IMR-90 (cell line): ENCODE measurements at regions not wholly inside any gene's neighbourhood (a gene's known extent, or its start where the extent isn't known, plus 50 kb on each side); places are given as distances from the start of the nearest gene placed in this dataset.

Experiments used
- ATAC-seq: fragments of 200-7000 bp; cut with Tn5 transposase; 2 replicates; pipeline ENCODE4 v1.9.1; 2020; ENCODE audit warnings: low read depth, mild to moderate bottlenecking, moderate library complexity
- BruUV-seq: library from RNA; stranded (reverse); fragments of 400-500 nt; replicated peaks from 2 replicates; lab custom pipeline; 2021; lab: Mats Ljungman, UMichigan
- CTCF ChIA-PET: fragments of 300-600 bp; formaldehyde crosslinking; extraction: SDS; loops from one replicate; lab custom pipeline; 2021; ENCODE audit warnings: antibody characterized with exemption; lab: Yijun Ruan, JAX
- POLR2A ChIA-PET: fragments of 300-600 bp; sonication (Branson Sonifier 250); formaldehyde crosslinking; loops from one replicate; lab custom pipeline; 2022; ENCODE audit warnings: antibody characterized with exemption; ENCODE audit not compliant: unreplicated experiment; lab: Charles Lee
- DNase-seq: peaks from one replicate; pipeline ENCODE4 v3.0.0; 2013
- H2AFZ ChIP-seq: replicated peaks from 2 replicates; pipeline ENCODE3; 2013; ENCODE audit warnings: low read length, mild to moderate bottlenecking; ENCODE audit not compliant: poor library complexity
- H2AK5ac ChIP-seq: 2 replicates; pipeline ENCODE4 v1.6.1; 2013; ENCODE audit warnings: low read depth, low read length, inconsistent platforms
- H2AK9ac ChIP-seq: replicated peaks from 2 replicates; pipeline ENCODE3; 2013; ENCODE audit warnings: mild to moderate bottlenecking, low read depth, low read length, moderate library complexity; ENCODE audit not compliant: poor library complexity
- H2BK120ac ChIP-seq: 2 replicates; pipeline ENCODE4 v1.6.1; 2013; ENCODE audit warnings: low read depth, low read length, inconsistent platforms
- H2BK15ac ChIP-seq: 3 replicates; pipeline ENCODE4 v1.6.1; 2013; ENCODE audit warnings: low read depth, low read length, inconsistent platforms
- H2BK20ac ChIP-seq: 2 replicates; pipeline ENCODE4 v1.6.1; 2013; ENCODE audit warnings: low read depth, mild to moderate bottlenecking, inconsistent platforms, low read length, moderate library complexity
- H2BK5ac ChIP-seq: 2 replicates; pipeline ENCODE4 v1.6.1; 2013; ENCODE audit warnings: mild to moderate bottlenecking, low read depth, low read length, inconsistent platforms; ENCODE audit not compliant: poor library complexity, severe bottlenecking
- H3K14ac ChIP-seq: replicated peaks from 2 replicates; pipeline ENCODE4 v1.6.1; 2013; ENCODE audit warnings: low read depth, low read length, inconsistent platforms
- H3K18ac ChIP-seq: 2 replicates; pipeline ENCODE4 v1.6.1; 2013; ENCODE audit warnings: low read depth, low read length, control low read depth
- H3K23ac ChIP-seq: 2 replicates; pipeline ENCODE4 v1.6.1; 2013; ENCODE audit warnings: low read depth, low read length, inconsistent platforms
- H3K27ac ChIP-seq: 2 replicates; pipeline ENCODE4 v1.5.1; 2013; ENCODE audit warnings: mild to moderate bottlenecking, control low read depth, low read length; ENCODE audit not compliant: insufficient read depth
- H3K27me3 ChIP-seq: 2 replicates; pipeline ENCODE4 v1.6.1; 2013; ENCODE audit warnings: low read length; ENCODE audit not compliant: control insufficient read depth, insufficient read depth
- H3K36me3 ChIP-seq: 2 replicates; pipeline ENCODE4 v1.6.1; 2013; ENCODE audit warnings: low read length, mixed read lengths; ENCODE audit not compliant: control insufficient read depth, insufficient read depth
- H3K4ac ChIP-seq: 2 replicates; pipeline ENCODE4 v1.6.1; 2013; ENCODE audit warnings: low read depth, low read length, inconsistent platforms
- H3K4me1 ChIP-seq: 2 replicates; pipeline ENCODE4 v1.6.1; 2013; ENCODE audit warnings: low read length, mixed read lengths; ENCODE audit not compliant: control insufficient read depth, insufficient read depth
- H3K4me2 ChIP-seq: 2 replicates; pipeline ENCODE4 v1.6.1; 2013; ENCODE audit warnings: low read depth, mild to moderate bottlenecking, control low read depth, low read length, moderate library complexity
- H3K4me3 ChIP-seq: 2 replicates; pipeline ENCODE4 v1.5.1; 2013; ENCODE audit warnings: low read depth, mild to moderate bottlenecking, control low read depth, low read length, moderate library complexity; ENCODE audit not compliant: insufficient read depth
- H3K56ac ChIP-seq: 2 replicates; pipeline ENCODE4 v1.6.1; 2013; ENCODE audit warnings: low read length, inconsistent platforms; ENCODE audit not compliant: insufficient read depth; ENCODE audit errors: extremely low read depth
- H3K79me1 ChIP-seq, 2 experiments: 2 replicates each; pipeline ENCODE4 v1.6.1; 2013; ENCODE audit warnings: low read length in 2 of 2, inconsistent platforms in 1 of 2, low read depth in 1 of 2
- H3K9ac ChIP-seq: 2 replicates; pipeline ENCODE4 v1.6.1; 2013; ENCODE audit warnings: low read depth, low read length, control low read depth
- H3K9me1 ChIP-seq: 2 replicates; pipeline ENCODE4 v1.6.1; 2013; ENCODE audit warnings: low read length, inconsistent platforms; ENCODE audit not compliant: insufficient read depth
- H3K9me3 ChIP-seq: 2 replicates; pipeline ENCODE4 v1.6.1; 2013; ENCODE audit warnings: low read length; ENCODE audit not compliant: control insufficient read depth, insufficient read depth
- H4K20me1 ChIP-seq: 2 replicates; pipeline ENCODE4 v1.6.1; 2013; ENCODE audit warnings: low read length, inconsistent platforms; ENCODE audit not compliant: insufficient read depth
- H4K5ac ChIP-seq: 2 replicates; pipeline ENCODE4 v1.6.1; 2013; ENCODE audit warnings: mild to moderate bottlenecking, low read depth, low read length, control low read depth
- H4K8ac ChIP-seq, 2 experiments: 2 replicates each; pipeline ENCODE4 v1.6.1; 2013; ENCODE audit warnings: low read depth in 2 of 2, low read length in 2 of 2, control low read depth in 1 of 2, inconsistent platforms in 1 of 2
- H4K91ac ChIP-seq: 2 replicates; pipeline ENCODE4 v1.6.1; 2013; ENCODE audit warnings: low read depth, low read length, inconsistent platforms; ENCODE audit not compliant: insufficient read depth
- MAZ ChIP-seq: IDR thresholded peaks from 2 replicates; pipeline ENCODE4 v1.6.1; 2012; ENCODE audit warnings: low read depth, mild to moderate bottlenecking, low read length, improper control_type of control experiment, moderate library complexity, borderline replicate concordance
- POLR2A ChIP-seq: IDR thresholded peaks from 2 replicates; pipeline ENCODE4 v1.6.1; 2012; ENCODE audit warnings: mild to moderate bottlenecking, low read depth, low read length
- RAD21 ChIP-seq: IDR thresholded peaks from 2 replicates; pipeline ENCODE4 v1.6.1; 2012; ENCODE audit warnings: low read length, improper control_type of control experiment
- RFX5 ChIP-seq: IDR thresholded peaks from 2 replicates; pipeline ENCODE4 v1.8.0; 2012; ENCODE audit warnings: low read depth, mild to moderate bottlenecking, low read length, moderate library complexity
- SMC3 ChIP-seq: fragments of 150-350 bp; IDR thresholded peaks from 2 replicates; pipeline ENCODE4 v1.6.1; 2016; ENCODE audit warnings: low read depth, mild to moderate bottlenecking, antibody characterized with exemption, low read length, moderate library complexity
- WGBS, 2 experiments: methylation state at CpG; one replicate each; pipeline versions ENCODE4 v1.1.5 to v1.1.7; 2013; ENCODE audit warnings: missing lambda C conversion rate in 2 of 2; ENCODE audit not compliant: insufficient read length in 1 of 2; ENCODE audit errors: extremely low coverage in 2 of 2; 5-methylcytosine and 5-hydroxymethylcytosine counted together
- dilution Hi-C: fragments of 300-500 bp; cut with HindIII; formaldehyde crosslinking; loops from one replicate; pipeline ENCODE4 v1.14.3; 2018; ENCODE audit warnings: low sequenced_read_pairs; ENCODE audit not compliant: unreplicated experiment
- in situ Hi-C: fragments of 300-500 bp; cut with MboI; formaldehyde crosslinking; loops from 3 replicates; pipeline ENCODE4 v1.14.3; 2019; ENCODE audit warnings: low sequenced_read_pairs, inconsistent platforms, mixed read lengths
- intact Hi-C: fragments of 100-400 bp; cut with micrococcal nuclease; formaldehyde crosslinking; loops from 2 replicates; pipeline ENCODE4 v1.10.0; 2022
- TF ChIP-seq, protein P1 (sequence below): fragments of 150-350 bp; IDR thresholded peaks from 2 replicates; pipeline ENCODE4 v1.6.1; 2016; ENCODE audit warnings: low read depth, mild to moderate bottlenecking, low read length, moderate library complexity, borderline replicate concordance
- TF ChIP-seq, protein P2 (sequence below): fragments of 150-350 bp; IDR thresholded peaks from 2 replicates; pipeline ENCODE4 v1.6.1; 2017; ENCODE audit warnings: mild to moderate bottlenecking, antibody characterized with exemption, low read length, low read depth
- TF ChIP-seq, protein P3 (sequence below): conservative IDR thresholded peaks from 2 replicates; pipeline ENCODE4 v1.5.1; 2012; ENCODE audit warnings: mild to moderate bottlenecking, low read depth, low read length, improper control_type of control experiment

DNA sequence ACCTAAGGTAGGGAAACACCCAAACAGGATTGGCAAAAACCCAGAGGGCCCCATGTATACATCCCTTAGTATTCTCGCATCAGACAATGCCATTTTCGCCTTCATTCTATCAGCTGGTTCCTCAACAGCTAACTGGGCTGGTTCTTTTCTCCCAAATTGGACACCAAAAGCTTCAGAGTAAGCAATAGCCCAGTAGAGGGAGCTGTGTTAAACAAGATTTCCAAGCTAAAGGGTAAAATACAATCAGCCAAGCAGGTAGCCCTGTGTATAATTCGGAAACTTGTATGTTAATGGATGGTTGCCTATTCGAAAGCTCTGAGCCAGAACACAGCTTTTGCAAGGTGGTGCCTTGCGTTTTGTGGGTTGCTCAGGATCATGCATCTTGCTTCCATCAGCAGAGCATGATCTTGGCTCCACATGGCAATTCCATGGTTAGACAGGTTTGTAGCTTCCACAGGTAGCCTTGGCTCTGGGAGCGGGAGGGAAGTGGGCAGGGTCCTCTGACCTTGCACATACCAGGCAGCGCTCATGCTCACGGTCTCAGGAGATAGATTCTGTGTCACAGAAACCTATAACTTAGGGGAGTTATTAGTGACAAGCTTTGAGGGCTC lies 115.2 kb upstream of the LNX1 start:
- 67% methylated on average over 1 of the region's 8 CpGs; no CpG with 5 or more reads in 1 of the 2 experiments for WGBS, 2 experiments

More for the DNA sequence above, 115.2 kb upstream of the LNX1 start:
- DNase-seq (peak; percentile 71), ATAC-seq (peak; percentile 54)
- Histone ChIP-seq H3K14ac (0 out of 2 replicates have a peak overlapping the region, but pooled peaks have one; percentile 3), H3K27ac (no peak overlapping the region), H4K20me1 (no peaks in the 10 kb centered on the region), H2AK9ac (no peak overlapping the region), H3K9me1 (peaks cover 2% of the 10 kb centered on the region; the same call in 1 of the 2 replicates), H2BK120ac (peak overlapping the region; percentile 86), H3K79me1 (no peaks in the 10 kb centered on the region), H2AFZ (no peak overlapping the region), H2BK5ac (no peak overlapping the region), H3K4me3 (no peak overlapping the region), H3K4me2 (no peak overlapping the region), H2BK20ac (peak overlapping the region; percentile 90), H2AK5ac (peak overlapping the region; percentile 81), H3K27me3 (no peaks in the 10 kb centered on the region), H2BK15ac (peak overlapping the region; percentile 77; the same call in 1 of the 3 replicates), H3K4ac (peak overlapping the region; percentile 92), H3K36me3 (no peaks in the 10 kb centered on the region), H4K5ac (peak overlapping the region; percentile 84; the same call in 1 of the 2 replicates), H4K91ac (peak overlapping the region; percentile 83), H3K23ac (no peak overlapping the region), H3K18ac (peak overlapping the region; percentile 84; the same call in 1 of the 2 replicates), H3K9me3 (no peaks in the 10 kb centered on the region), H3K4me1 (peaks cover 24% of the 10 kb centered on the region), H4K8ac (peak overlapping the region; percentile 46 to 75; a peak in 2 of 4 replicates), H3K9ac (no peak overlapping the region), H3K56ac (peak overlapping the region; percentile 5; the same call in 1 of the 2 replicates)
- dilution Hi-C loops, result no loop called here
- ChIA-PET CTCF (interaction anchor here (0.6 to 2.6 kb wide), 21 partner anchors 19 to 739 kb away, joined by 3 to 11 read pairs (median 3); no protein-coding TSS in a partner anchor), POLR2A (interaction anchor here (0.8 kb wide), 1 partner anchor 199 kb away, joined by 3 read pairs; no protein-coding TSS in a partner anchor)
- in situ Hi-C loops, result loop anchor here (5.0 to 25.0 kb wide), 3 partner anchors 201 to 521 kb away; partner anchors contain the start of gene PDGFRA
- TF ChIP-seq POLR2A (no peak), RAD21 (peak; percentile 74), MAZ (no peak), RFX5 (no peak), SMC3 (peak; percentile 73)
- TF ChIP-seq, protein P1, sequence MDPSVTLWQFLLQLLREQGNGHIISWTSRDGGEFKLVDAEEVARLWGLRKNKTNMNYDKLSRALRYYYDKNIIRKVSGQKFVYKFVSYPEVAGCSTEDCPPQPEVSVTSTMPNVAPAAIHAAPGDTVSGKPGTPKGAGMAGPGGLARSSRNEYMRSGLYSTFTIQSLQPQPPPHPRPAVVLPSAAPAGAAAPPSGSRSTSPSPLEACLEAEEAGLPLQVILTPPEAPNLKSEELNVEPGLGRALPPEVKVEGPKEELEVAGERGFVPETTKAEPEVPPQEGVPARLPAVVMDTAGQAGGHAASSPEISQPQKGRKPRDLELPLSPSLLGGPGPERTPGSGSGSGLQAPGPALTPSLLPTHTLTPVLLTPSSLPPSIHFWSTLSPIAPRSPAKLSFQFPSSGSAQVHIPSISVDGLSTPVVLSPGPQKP, result no peak
- TF ChIP-seq, protein P2, sequence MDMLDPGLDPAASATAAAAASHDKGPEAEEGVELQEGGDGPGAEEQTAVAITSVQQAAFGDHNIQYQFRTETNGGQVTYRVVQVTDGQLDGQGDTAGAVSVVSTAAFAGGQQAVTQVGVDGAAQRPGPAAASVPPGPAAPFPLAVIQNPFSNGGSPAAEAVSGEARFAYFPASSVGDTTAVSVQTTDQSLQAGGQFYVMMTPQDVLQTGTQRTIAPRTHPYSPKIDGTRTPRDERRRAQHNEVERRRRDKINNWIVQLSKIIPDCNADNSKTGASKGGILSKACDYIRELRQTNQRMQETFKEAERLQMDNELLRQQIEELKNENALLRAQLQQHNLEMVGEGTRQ, result no peak
- TF ChIP-seq, protein P3, sequence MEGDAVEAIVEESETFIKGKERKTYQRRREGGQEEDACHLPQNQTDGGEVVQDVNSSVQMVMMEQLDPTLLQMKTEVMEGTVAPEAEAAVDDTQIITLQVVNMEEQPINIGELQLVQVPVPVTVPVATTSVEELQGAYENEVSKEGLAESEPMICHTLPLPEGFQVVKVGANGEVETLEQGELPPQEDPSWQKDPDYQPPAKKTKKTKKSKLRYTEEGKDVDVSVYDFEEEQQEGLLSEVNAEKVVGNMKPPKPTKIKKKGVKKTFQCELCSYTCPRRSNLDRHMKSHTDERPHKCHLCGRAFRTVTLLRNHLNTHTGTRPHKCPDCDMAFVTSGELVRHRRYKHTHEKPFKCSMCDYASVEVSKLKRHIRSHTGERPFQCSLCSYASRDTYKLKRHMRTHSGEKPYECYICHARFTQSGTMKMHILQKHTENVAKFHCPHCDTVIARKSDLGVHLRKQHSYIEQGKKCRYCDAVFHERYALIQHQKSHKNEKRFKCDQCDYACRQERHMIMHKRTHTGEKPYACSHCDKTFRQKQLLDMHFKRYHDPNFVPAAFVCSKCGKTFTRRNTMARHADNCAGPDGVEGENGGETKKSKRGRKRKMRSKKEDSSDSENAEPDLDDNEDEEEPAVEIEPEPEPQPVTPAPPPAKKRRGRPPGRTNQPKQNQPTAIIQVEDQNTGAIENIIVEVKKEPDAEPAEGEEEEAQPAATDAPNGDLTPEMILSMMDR, result peak; percentile 69
- BruUV-seq, result no TSS peak
- intact Hi-C loops, result loop anchor here (1.0 to 10.0 kb wide), 8 partner anchors 76 to 689 kb away; partner anchors contain the start of genes CHIC2, FIP1L1 and PDGFRA
